Subcutaneous abdominal adipose tissue (tissue), 5 donors: ENCODE measurements at regions not wholly inside any gene's neighbourhood (a gene's known extent, or its start where the extent isn't known, plus 50 kb on each side); places are given as distances from the start of the nearest gene placed in this dataset.

Source experiments
- H3K27ac ChIP-seq: one replicate; pipeline ENCODE4 v1.7.0; 2013; ENCODE audit warnings: low read depth, mild to moderate bottlenecking, inconsistent platforms, low read length, moderate library complexity
- H3K27me3 ChIP-seq, 5 donors: one replicate each; pipeline ENCODE4 v1.7.0; 2013; ENCODE audit warnings: low read length in 5 of 5, inconsistent platforms in 1 of 5; ENCODE audit not compliant: control insufficient read depth in 5 of 5, insufficient read depth in 4 of 5
- H3K36me3 ChIP-seq, 5 donors: one replicate each; pipeline ENCODE4 v1.7.0; 2013; ENCODE audit warnings: low read length in 5 of 5; ENCODE audit not compliant: control insufficient read depth in 5 of 5, insufficient read depth in 5 of 5
- H3K4me1 ChIP-seq, 5 donors: one replicate each; pipeline ENCODE4 v1.7.0; 2013; ENCODE audit warnings: low read length in 5 of 5, mild to moderate bottlenecking in 3 of 5, moderate library complexity in 1 of 5; ENCODE audit not compliant: control insufficient read depth in 5 of 5, insufficient read depth in 5 of 5
- H3K4me3 ChIP-seq, 5 donors: one replicate each; pipeline ENCODE4 v1.7.0; 2013; ENCODE audit warnings: low read length in 5 of 5, low read depth in 1 of 5
- H3K9ac ChIP-seq, 5 donors: one replicate each; pipeline ENCODE4 v1.7.0; 2013; ENCODE audit warnings: low read length in 5 of 5, mild to moderate bottlenecking in 4 of 5, moderate library complexity in 3 of 5
- H3K9me3 ChIP-seq, 5 donors: one replicate each; pipeline ENCODE4 v1.7.0; 2013; ENCODE audit warnings: low read length in 5 of 5; ENCODE audit not compliant: control insufficient read depth in 5 of 5
- donor health status: healthy.
- donor health status: healthy.
- donor health status: healthy.
- donor health status: healthy.
- donor health status: healthy.

DNA sequence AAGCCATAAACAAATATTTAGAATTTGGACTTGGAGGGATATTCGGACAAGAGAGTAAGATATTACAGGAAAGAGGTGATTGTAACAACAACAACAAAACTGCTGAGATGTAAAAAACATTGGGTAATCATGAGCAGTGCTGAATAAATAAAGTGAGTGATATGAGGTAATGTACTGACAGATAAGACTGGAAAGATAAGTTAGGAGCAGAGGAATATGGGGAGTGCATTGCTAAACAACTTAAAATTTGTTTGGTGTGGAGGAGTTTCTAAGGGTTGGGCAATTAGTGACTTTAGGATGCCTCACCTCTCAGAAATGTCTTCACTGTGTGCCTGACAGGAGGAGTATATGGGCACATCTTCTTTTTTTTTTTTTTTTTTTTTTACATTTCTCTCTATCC is 637.8 kb upstream of the GRIA3 start:
- Histone ChIP-seq H3K27me3 (no peaks in the 10 kb centered on the region), H3K9ac (no peak overlapping the region), H3K36me3 (no peaks in the 10 kb centered on the region), H3K9me3 (no peaks in the 10 kb centered on the region), H3K4me1 (no peaks in the 10 kb centered on the region), H3K27ac (no peak overlapping the region), H3K4me3 (no peak overlapping the region)

DNA sequence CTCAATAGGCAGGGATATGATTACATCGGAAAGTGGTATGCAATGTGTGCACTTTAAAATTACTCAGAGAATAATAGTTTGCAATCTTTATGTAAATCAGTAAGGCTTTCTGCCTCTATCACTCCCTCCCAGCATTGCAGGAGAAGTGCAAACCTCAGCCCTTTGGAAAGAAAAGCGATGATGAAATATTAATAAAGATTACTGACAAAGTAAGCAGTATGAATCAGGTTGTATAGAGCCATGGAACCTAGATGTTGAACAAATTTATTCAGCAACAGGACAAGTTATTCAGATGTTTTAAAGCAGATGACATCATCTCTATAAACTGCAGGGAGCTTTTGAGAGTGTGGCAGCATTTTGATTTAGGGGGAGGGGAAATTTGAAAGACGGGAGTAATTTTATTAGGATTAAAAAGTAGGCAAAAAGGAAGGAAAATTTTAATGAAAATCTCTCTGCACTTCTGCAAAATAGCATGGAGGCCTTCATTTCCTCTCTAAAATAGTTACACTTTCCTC is 631.7 kb upstream of the GRIA3 start:
- no peak overlapping the region for H3K4me3 ChIP-seq

DNA sequence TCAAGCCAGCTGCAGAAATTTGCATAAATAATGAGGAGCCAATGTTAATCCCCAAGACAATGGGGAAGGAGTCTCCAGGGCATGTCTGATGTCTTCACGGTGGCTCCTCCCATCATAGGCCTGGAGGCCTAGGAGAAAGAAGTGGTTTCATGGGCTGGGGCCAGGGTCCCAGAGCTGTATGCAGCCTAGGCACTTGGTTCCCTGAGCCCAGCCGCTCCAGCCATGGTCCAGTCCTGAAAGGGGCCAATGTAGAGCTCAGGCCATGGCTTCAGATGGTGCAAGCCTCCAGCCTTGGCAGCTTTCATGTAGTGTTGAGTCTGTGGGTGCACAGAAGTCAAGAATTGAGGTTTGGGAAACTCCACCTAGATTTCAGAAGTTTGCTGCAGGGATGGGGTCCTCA is 628.2 kb upstream of the GRIA3 start:
- H3K27ac ChIP-seq = no peak overlapping the region
- no peaks in the 10 kb centered on the region for H3K27me3 ChIP-seq
- H3K4me3 ChIP-seq = no peak overlapping the region
- H3K9ac ChIP-seq = no peak overlapping the region
- H3K36me3 ChIP-seq = no peaks in the 10 kb centered on the region
- H3K4me1 ChIP-seq = no peaks in the 10 kb centered on the region
- no peaks in the 10 kb centered on the region for H3K9me3 ChIP-seq

More for the DNA sequence above, 631.7 kb upstream of the GRIA3 start:
- H3K4me1 ChIP-seq = no peaks in the 10 kb centered on the region
- no peak overlapping the region for H3K9ac ChIP-seq
- no peaks in the 10 kb centered on the region for H3K36me3 ChIP-seq
- no peak overlapping the region for H3K27ac ChIP-seq
- no peaks in the 10 kb centered on the region for H3K9me3 ChIP-seq
- no peaks in the 10 kb centered on the region for H3K27me3 ChIP-seq

DNA sequence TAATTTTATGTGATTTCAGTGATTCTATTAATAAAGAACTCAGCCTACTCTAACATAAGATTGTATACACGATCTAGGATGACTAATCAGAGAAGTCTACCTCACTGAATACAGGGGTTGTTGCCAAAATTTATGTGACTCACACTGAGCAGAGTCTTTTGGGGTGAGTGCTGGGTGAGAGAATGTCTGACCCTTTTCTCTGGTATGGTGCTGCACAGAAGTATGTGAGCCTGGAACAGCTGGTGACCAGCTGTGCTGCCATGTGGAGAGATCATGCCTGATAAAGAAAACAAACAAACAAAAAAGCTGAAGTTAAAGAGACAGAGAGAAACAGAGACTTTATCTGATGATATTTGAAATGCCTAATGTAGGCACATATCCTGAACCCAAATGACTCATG is 618.1 kb upstream of the GRIA3 start:
- Histone ChIP-seq H3K36me3 (no peaks in the 10 kb centered on the region), H3K27ac (no peak overlapping the region), H3K9ac (no peak overlapping the region), H3K9me3 (no peaks in the 10 kb centered on the region), H3K4me1 (peaks cover 0 to 8% (median 0%) of the 10 kb centered on the region in 5 donors), H3K27me3 (no peaks in the 10 kb centered on the region), H3K4me3 (no peak overlapping the region)

DNA sequence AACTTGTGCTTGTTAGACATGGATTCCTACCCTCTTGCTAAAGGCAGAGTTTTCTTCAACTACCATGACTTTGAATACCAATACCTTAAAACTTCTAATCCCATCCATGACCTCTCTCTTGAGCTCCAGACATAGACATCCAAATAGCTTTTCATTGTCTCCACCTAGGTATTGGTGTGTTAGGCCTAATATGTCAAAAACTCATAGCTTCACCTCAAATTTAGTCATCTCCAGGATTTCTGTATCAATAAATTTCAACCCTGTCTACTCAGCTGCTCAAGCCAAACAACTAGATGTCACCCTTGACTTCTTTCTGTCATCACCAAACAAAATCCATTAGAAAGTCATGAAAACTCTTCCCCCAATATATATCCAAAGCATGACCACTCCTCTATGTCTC is 617.7 kb upstream of the GRIA3 start:
- H3K4me1 ChIP-seq = peaks cover 0 to 8% (median 0%) of the 10 kb centered on the region in 5 donors
- no peaks in the 10 kb centered on the region for H3K36me3 ChIP-seq
- H3K27ac ChIP-seq = no peak overlapping the region
- no peaks in the 10 kb centered on the region for H3K27me3 ChIP-seq
- no peak overlapping the region for H3K9ac ChIP-seq
- H3K9me3 ChIP-seq = peaks cover 0 to under 1% (median 0%) of the 10 kb centered on the region in 5 donors
- H3K4me3 ChIP-seq = no peak overlapping the region

DNA sequence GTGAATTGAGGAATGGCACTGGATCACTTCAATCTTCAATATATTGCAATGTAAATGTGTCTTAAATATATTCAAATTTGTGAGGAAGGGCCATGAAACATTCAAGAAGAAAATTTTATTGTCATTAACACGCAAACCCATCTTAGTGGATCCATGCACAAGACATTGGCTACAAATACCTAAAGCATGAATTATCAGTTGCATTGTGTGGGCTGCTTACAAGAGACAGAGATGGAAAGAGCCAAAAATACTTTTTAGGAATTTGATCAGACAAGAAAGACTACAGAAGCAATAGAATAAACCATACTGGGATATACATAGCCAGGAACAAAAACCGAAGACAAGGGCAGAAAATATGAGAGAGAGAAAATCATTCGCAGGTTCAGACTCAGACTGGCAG is 616.2 kb upstream of the GRIA3 start:
- Histone ChIP-seq H3K4me1 (peaks cover 0 to 8% (median 0%) of the 10 kb centered on the region in 5 donors), H3K9me3 (peaks cover 0 to 7% (median 0%) of the 10 kb centered on the region in 5 donors), H3K9ac (no peak overlapping the region), H3K4me3 (no peak overlapping the region), H3K27ac (no peak overlapping the region), H3K27me3 (no peaks in the 10 kb centered on the region), H3K36me3 (no peaks in the 10 kb centered on the region)

DNA sequence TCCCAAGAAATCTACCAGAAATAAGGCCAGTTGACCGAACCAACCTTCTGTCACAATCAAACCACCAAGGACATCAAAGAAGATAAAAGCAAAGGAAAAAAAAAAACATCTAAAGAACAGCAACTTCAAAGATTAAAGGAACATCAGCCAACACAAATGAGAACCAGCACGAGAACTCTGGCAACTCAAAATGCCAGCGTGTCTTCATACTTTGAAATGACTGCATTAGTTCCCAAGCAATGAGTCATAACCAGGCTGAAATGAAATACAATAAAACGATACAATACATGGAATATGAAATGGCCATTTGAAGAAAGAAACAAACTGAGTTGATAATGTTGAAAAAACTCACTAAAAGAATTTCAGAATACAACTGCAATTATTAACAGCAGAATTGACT is 611.6 kb upstream of the GRIA3 start:
- H3K27me3 ChIP-seq = no peaks in the 10 kb centered on the region
- no peaks in the 10 kb centered on the region for H3K36me3 ChIP-seq
- no peak overlapping the region for H3K4me3 ChIP-seq
- no peak overlapping the region for H3K9ac ChIP-seq
- no peak overlapping the region for H3K27ac ChIP-seq
- no peaks in the 10 kb centered on the region for H3K4me1 ChIP-seq
- H3K9me3 ChIP-seq = peaks cover 0 to 7% (median 0%) of the 10 kb centered on the region in 5 donors

DNA sequence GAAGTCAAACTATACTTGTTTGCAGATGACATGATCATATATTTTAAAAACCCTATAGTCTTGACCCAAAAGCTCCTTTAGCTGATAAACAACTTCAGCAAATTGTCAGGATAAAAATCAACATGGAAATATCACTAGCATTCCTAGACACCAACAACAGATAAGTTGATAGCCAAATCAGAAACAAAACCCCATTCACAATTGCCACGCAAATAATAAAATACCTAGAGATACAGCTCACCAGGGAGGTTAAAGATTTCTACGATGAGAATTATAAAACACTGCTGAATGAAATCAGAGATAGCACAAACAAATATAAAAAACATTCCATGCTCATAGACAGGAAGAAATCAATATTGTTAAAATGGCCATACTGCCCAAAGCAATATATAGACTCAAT is 605.0 kb upstream of the GRIA3 start:
- H3K27ac ChIP-seq = no peak overlapping the region
- H3K9me3 ChIP-seq = peaks cover 0 to 3% (median 0%) of the 10 kb centered on the region in 5 donors
- no peak overlapping the region for H3K9ac ChIP-seq
- H3K4me1 ChIP-seq = no peaks in the 10 kb centered on the region
- no peak overlapping the region for H3K4me3 ChIP-seq
- H3K36me3 ChIP-seq = no peaks in the 10 kb centered on the region
- no peaks in the 10 kb centered on the region for H3K27me3 ChIP-seq

DNA sequence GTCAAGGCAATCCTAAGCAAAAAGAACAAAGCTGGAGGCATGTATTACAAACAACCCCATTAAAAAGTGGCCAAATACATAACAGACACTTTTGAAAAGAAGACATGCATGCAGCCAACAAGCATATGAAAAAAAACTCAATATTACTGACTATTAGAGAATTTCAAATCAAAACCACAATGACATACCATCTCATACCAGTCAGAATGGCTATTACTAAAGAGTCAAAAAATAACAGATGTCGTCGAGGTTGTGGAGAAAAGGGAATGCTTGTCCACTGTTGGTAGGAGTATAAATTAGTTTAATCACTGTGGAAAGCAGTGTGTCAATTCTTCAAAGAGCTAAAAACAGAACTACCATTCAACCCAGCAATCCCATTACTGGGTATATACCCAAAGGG is 604.6 kb upstream of the GRIA3 start:
- no peaks in the 10 kb centered on the region for H3K36me3 ChIP-seq
- no peak overlapping the region for H3K9ac ChIP-seq
- H3K4me3 ChIP-seq = no peak overlapping the region
- no peaks in the 10 kb centered on the region for H3K4me1 ChIP-seq
- H3K27ac ChIP-seq = no peak overlapping the region
- H3K27me3 ChIP-seq = no peaks in the 10 kb centered on the region
- H3K9me3 ChIP-seq = peaks cover 0 to 3% (median 0%) of the 10 kb centered on the region in 5 donors

DNA sequence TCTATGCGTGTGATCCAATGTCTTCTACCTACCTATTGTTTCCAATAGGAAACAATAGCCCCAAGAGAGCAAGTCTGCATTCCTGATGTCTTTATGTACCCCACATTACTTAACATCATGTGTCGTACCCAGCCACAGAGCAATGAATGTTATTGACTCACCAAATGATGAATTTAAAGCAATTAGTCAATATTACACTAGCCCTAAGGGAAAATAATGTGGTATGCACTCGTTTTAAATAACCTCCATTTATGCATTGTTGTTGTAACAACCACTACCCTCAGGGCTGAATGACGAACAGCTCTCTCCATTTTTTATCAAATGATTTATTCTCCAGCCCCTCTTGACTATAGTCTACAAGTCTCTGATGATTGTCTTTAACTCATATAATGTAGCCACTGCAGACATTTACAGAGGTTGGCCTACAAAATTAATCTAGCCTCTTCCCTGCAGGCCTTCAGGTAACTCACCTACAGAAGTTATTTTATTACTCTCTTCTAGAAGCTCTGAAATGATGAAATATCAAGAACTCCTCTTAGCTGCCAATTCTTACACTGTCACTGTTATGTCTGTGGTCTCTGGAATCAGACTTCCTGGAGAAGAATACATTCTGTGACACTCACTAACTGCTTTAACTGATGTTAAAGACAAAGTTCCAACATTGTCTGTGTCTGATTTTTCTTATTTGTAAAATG is 601.7 kb upstream of the GRIA3 start:
- peaks cover 0 to 3% (median 0%) of the 10 kb centered on the region in 5 donors for H3K9me3 ChIP-seq
- no peak overlapping the region for H3K27ac ChIP-seq
- no peaks in the 10 kb centered on the region for H3K36me3 ChIP-seq
- H3K4me3 ChIP-seq = no peak overlapping the region
- no peak overlapping the region for H3K9ac ChIP-seq
- H3K27me3 ChIP-seq = no peaks in the 10 kb centered on the region
- no peaks in the 10 kb centered on the region for H3K4me1 ChIP-seq
